Astrocyte (in vitro differentiated cells and primary cell): ENCODE measurements at regions not wholly inside any gene's neighbourhood (a gene's known extent, or its start where the extent isn't known, plus 50 kb on each side); places are given as distances from the start of the nearest gene placed in this dataset.

ENCODE experiments used
- CTCF ChIP-seq: IDR thresholded peaks from 2 replicates; pipeline ENCODE4 v1.5.1; 2011; ENCODE audit warnings: low read depth, mild to moderate bottlenecking, inconsistent platforms, low read length, moderate library complexity; ENCODE audit not compliant: insufficient read depth
- EZH2 ChIP-seq: IDR thresholded peaks from 2 replicates; pipeline ENCODE4 v1.6.1; 2012; ENCODE audit warnings: mild to moderate bottlenecking, low read length, inconsistent platforms; ENCODE audit not compliant: insufficient read depth

DNA sequence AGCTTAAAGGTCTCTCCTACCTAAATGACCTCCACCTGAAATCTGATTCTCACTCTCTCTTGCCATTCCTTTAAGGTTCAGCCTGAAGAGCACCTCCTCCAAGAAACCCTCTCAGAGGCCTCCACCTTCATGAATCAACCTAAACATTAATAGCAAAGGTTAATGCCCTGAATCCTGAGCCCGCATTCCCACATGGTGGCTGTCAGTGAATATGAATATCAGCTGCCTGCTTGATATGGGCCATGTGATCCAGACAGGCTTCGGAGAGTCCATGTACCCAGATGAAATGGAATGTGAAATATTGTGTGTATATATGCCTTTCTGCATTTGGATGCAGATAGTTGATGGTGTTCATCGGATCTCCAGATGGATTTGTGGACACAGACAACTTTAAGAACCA, 317.5 kb downstream of the TOX3 start:
- TF ChIP-seq CTCF (no peak), EZH2 (no peak)
